SK-N-SH (cell line): ENCODE measurements at regions not wholly inside any gene's neighbourhood (a gene's known extent, or its start where the extent isn't known, plus 50 kb on each side); places are given as distances from the start of the nearest gene placed in this dataset.

ENCODE experiments used
- CTCF ChIA-PET: fragments of 300-600, 350-600 bp; formaldehyde crosslinking; extraction: SDS; loops from one replicate; lab custom pipeline; 2021; lab: Yijun Ruan, JAX
- POLR2A ChIA-PET: fragments of 350-600 bp; sonication (Branson Sonifier 250); formaldehyde crosslinking; extraction: SDS; loops from one replicate; lab custom pipeline; 2020; ENCODE audit warnings: antibody characterized with exemption, inconsistent platforms; lab: Yijun Ruan, JAX
- DNase-seq: peaks from one replicate; pipeline ENCODE4 v3.0.0; 2012
- H2AFZ ChIP-seq: fragments of 200-600 bp; sonication (generic); 2 replicates; pipeline ENCODE4 v1.8.1; 2016; ENCODE audit warnings: antibody characterized with exemption, mild to moderate bottlenecking, low read depth
- H3F3A ChIP-seq: fragments of 200-600 bp; sonication (generic); replicated peaks from 2 replicates; pipeline ENCODE3; 2016; ENCODE audit warnings: antibody characterized with exemption, mild to moderate bottlenecking; ENCODE audit not compliant: insufficient read depth
- H3K27ac ChIP-seq, 2 experiments: fragments of 200-500 bp in 1 of 2; fragments of 200-600 bp in 1 of 2; sonication (Bioruptor generic) in 1 of 2; sonication (generic), shearing (Covaris generic) in 1 of 2; 2 replicates each; pipeline versions ENCODE4 v1.5.1 to v1.6.1; 2014 to 2016; ENCODE audit warnings: low read depth in 2 of 2, inconsistent platforms in 1 of 2, low read length in 1 of 2, mild to moderate bottlenecking in 1 of 2, mixed read lengths in 1 of 2
- H3K27me3 ChIP-seq: fragments of 200-600 bp; sonication (generic), shearing (Covaris generic); 2 replicates; pipeline ENCODE4 v1.6.1; 2016; ENCODE audit warnings: mixed run types; ENCODE audit not compliant: insufficient read depth
- H3K36me3 ChIP-seq, 2 experiments: fragments of 200-500 bp in 1 of 2; fragments of 200-600 bp in 1 of 2; sonication (Bioruptor generic) in 1 of 2; sonication (generic) in 1 of 2; replicated peaks in 1 of 2; 2 replicates each; pipeline versions ENCODE3 to v1.5.1; 2014 to 2016; ENCODE audit warnings: low read length in 1 of 2, mild to moderate bottlenecking in 1 of 2; ENCODE audit not compliant: insufficient read depth in 2 of 2, control insufficient read depth in 1 of 2
- H3K4me1 ChIP-seq, 2 experiments: fragments of 200-500 bp in 1 of 2; fragments of 200-600 bp in 1 of 2; sonication (Bioruptor generic) in 1 of 2; sonication (generic), shearing (Covaris generic) in 1 of 2; 2 replicates each; pipeline versions ENCODE4 v1.5.1 to v1.6.1; 2014 to 2016; ENCODE audit warnings: low read depth in 1 of 2, low read length in 1 of 2, mixed run types in 1 of 2; ENCODE audit not compliant: insufficient read depth in 2 of 2, control insufficient read depth in 1 of 2
- H3K4me2 ChIP-seq: fragments of 200-600 bp; sonication (generic), shearing (Covaris generic); 2 replicates; pipeline ENCODE4 v1.6.1; 2017; ENCODE audit warnings: mixed run types
- H3K4me3 ChIP-seq, 2 experiments: fragments of 200-500 bp in 1 of 2; fragments of 200-600 bp in 1 of 2; sonication (Bioruptor generic) in 1 of 2; sonication (generic), shearing (Covaris generic) in 1 of 2; 2 replicates each; pipeline versions ENCODE4 v1.5.1 to v1.8.1; 2014 to 2016; ENCODE audit warnings: low read depth in 2 of 2, inconsistent platforms in 1 of 2, low read length in 1 of 2, mild to moderate bottlenecking in 1 of 2, mixed read lengths in 1 of 2, moderate library complexity in 1 of 2
- H3K79me2 ChIP-seq: fragments of 200-600 bp; sonication (generic); 2 replicates; pipeline ENCODE4 v1.8.1; 2017; ENCODE audit warnings: mild to moderate bottlenecking; ENCODE audit not compliant: insufficient read depth
- H3K9ac ChIP-seq: fragments of 200-600 bp; sonication (generic); 2 replicates; pipeline ENCODE4 v1.6.1; 2017; ENCODE audit warnings: mixed run types
- H3K9me2 ChIP-seq: fragments of 200-600 bp; sonication (generic); 2 replicates; pipeline ENCODE4 v1.6.1; 2017; ENCODE audit warnings: mixed run types
- H3K9me3 ChIP-seq: fragments of 200-600 bp; sonication (generic); 2 replicates; pipeline ENCODE4 v1.6.1; 2017; ENCODE audit warnings: mixed run types, mild to moderate bottlenecking, moderate library complexity
- H4K20me1 ChIP-seq: fragments of 200-600 bp; sonication (generic); 2 replicates; pipeline ENCODE4 v1.6.1; 2017; ENCODE audit warnings: mild to moderate bottlenecking, mixed run types; ENCODE audit not compliant: insufficient read depth
- CHD2 ChIP-seq: fragments of 150-350 bp; IDR thresholded peaks from 2 replicates; pipeline ENCODE4 v1.6.1; 2018; ENCODE audit warnings: low read length; ENCODE audit not compliant: partially characterized antibody
- EP300 ChIP-seq, 2 experiments: IDR thresholded peaks; 2 replicates each; pipeline versions ENCODE4 v1.4.0 to v1.6.1; 2012; ENCODE audit warnings: borderline replicate concordance in 1 of 2, low read depth in 1 of 2, low read length in 1 of 2
- EZH2phosphoT487 ChIP-seq: fragments of 200-600 bp; sonication (generic); IDR thresholded peaks from 2 replicates; pipeline ENCODE4 v1.6.1; 2017; ENCODE audit warnings: low read depth, mixed run types, mild to moderate bottlenecking, antibody characterized with exemption, moderate library complexity, borderline replicate concordance
- FOSL2 ChIP-seq: IDR thresholded peaks from 2 replicates; pipeline ENCODE4 v1.4.0; 2012; ENCODE audit warnings: low read depth, mild to moderate bottlenecking, moderate library complexity, borderline replicate concordance
- FOXJ3 ChIP-seq: sonication (generic); formaldehyde crosslinking; IDR thresholded peaks from 2 replicates; pipeline ENCODE4 v1.5.1; 2020; ENCODE audit warnings: mild to moderate bottlenecking, missing genetic modification reagents
- FOXM1 ChIP-seq: IDR thresholded peaks from 2 replicates; pipeline ENCODE4 v1.4.0; 2012; ENCODE audit warnings: low read depth, mild to moderate bottlenecking
- GABPA ChIP-seq: IDR thresholded peaks from 2 replicates; pipeline ENCODE4 v1.4.0; 2012; ENCODE audit warnings: low read depth, mild to moderate bottlenecking
- GATA2 ChIP-seq: sonication (generic); formaldehyde crosslinking; IDR thresholded peaks from 2 replicates; pipeline ENCODE4 v1.5.0; 2020; ENCODE audit warnings: mild to moderate bottlenecking, missing genetic modification reagents
- JUND ChIP-seq: IDR thresholded peaks from 2 replicates; pipeline ENCODE4 v1.4.0; 2012
- MEF2A ChIP-seq: IDR thresholded peaks from 2 replicates; pipeline ENCODE4 v1.4.0; 2012; ENCODE audit warnings: low read depth, borderline replicate concordance
- MXI1 ChIP-seq: IDR thresholded peaks from 2 replicates; pipeline ENCODE4 v1.6.1; 2012; ENCODE audit warnings: mild to moderate bottlenecking, low read depth, low read length, improper control_type of control experiment
- RAD21 ChIP-seq: IDR thresholded peaks from 2 replicates; pipeline ENCODE4 v1.6.1; 2012; ENCODE audit warnings: mild to moderate bottlenecking, low read length
- SMC3 ChIP-seq: IDR thresholded peaks from 2 replicates; pipeline ENCODE4 v1.6.1; 2012; ENCODE audit warnings: low read depth, low read length, improper control_type of control experiment
- TEAD4 ChIP-seq: IDR thresholded peaks from 2 replicates; pipeline ENCODE4 v1.4.0; 2012; ENCODE audit warnings: mild to moderate bottlenecking, borderline replicate concordance; ENCODE audit not compliant: insufficient read depth
- WGBS: methylation state at CpG from one replicate; pipeline ENCODE4 v1.1.6; 2017; ENCODE audit warnings: low lambda C conversion rate; 5-methylcytosine and 5-hydroxymethylcytosine counted together
- TF ChIP-seq, protein P1 (sequence below): IDR thresholded peaks from 2 replicates; pipeline ENCODE4; 2012
- TF ChIP-seq, protein P2 (sequence below): fragments of 150-350 bp; IDR thresholded peaks from 2 replicates; pipeline ENCODE4 v1.6.1; 2016; ENCODE audit warnings: mild to moderate bottlenecking, low read depth, low read length
- TF ChIP-seq, protein P3 (sequence below): fragments of 200-600 bp; sonication (generic); IDR thresholded peaks from 2 replicates; pipeline ENCODE4 v1.6.1; 2017; ENCODE audit warnings: antibody characterized with exemption, mild to moderate bottlenecking, moderate library complexity

DNA sequence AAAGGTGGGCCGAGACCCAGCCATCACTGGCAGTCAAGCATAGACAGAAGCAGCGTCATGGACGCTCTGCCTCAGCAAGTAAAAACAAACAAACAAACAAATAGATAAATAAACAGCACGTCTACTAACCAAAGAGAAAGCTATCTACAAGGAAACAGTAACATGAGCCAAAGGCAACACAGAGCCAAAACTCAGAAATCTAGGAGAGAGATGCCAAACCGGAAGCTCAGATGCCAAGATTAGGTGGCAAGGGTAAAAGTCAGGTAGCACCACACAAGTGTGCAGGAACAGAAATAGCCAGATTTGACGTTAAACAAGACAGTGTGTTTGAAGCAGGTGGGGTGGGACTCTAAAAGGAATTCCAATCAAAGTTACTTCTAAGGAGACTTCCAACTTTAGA lies 448.3 kb upstream of the NFIA start:
- no peaks in the 10 kb centered on the region for H4K20me1 ChIP-seq
- DNase-seq = no peak
- ChIA-PET POLR2A (no interaction called here), CTCF (interaction anchor here (0.5 to 1.3 kb wide), 2 partner anchors 16 to 556 kb away, joined by 3 to 4 read pairs; no protein-coding TSS in a partner anchor)
- no peaks in the 10 kb centered on the region for H3K27me3 ChIP-seq
- WGBS = 44% methylated on average over 6 of the region's 6 CpGs
- no peak overlapping the region for H3K9ac ChIP-seq
- H2AFZ ChIP-seq = no peak overlapping the region
- H3K4me1 ChIP-seq = peaks cover 0 to 8% of the 10 kb centered on the region in 2 experiments; a peak in 2 of 4 replicates
- TF ChIP-seq TEAD4 = no peak
- no peak overlapping the region for H3K4me3 ChIP-seq
- H3K36me3 ChIP-seq = no peaks in the 10 kb centered on the region
- H3K4me2 ChIP-seq = no peak overlapping the region
- no peaks in the 10 kb centered on the region for H3F3A ChIP-seq
- no peaks in the 10 kb centered on the region for H3K9me3 ChIP-seq
- H3K79me2 ChIP-seq = no peaks in the 10 kb centered on the region
- H3K27ac ChIP-seq = no peak overlapping the region
- H3K9me2 ChIP-seq = no peaks in the 10 kb centered on the region

DNA sequence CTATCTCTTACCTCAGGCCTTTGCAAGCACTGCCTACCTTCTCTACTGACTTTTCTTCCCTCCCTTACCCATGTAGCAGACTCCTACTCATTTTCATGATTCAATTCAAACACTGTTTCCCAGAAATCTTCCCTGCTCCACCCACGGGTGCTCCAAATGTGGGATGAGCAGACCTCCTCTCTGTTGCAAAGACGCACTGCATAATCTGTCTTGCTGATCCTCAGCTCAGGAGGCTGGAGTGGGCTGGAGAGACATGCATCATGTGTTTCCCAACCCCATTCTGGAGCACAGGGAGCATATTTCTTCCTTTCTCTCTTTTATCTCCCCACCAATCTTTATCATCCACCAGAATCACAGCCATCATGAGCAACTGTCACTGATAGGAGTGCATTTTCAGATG lies 459.9 kb upstream of the NFIA start:
- ChIA-PET CTCF (no interaction called here), POLR2A (no interaction called here)
- no peaks in the 10 kb centered on the region for H4K20me1 ChIP-seq
- H3K9me3 ChIP-seq = no peaks in the 10 kb centered on the region
- no peaks in the 10 kb centered on the region for H3K9me2 ChIP-seq
- no peak overlapping the region for H3K9ac ChIP-seq
- H3F3A ChIP-seq = no peaks in the 10 kb centered on the region
- no peak overlapping the region for H3K4me2 ChIP-seq
- TF ChIP-seq SMC3 = no peak
- TF ChIP-seq MXI1 = no peak
- no peak for TF ChIP-seq EZH2phosphoT487
- TF ChIP-seq FOXM1 = no peak
- no peak for TF ChIP-seq MEF2A
- TF ChIP-seq JUND = no peak
- TF ChIP-seq EP300 (IDR thresholded peaks at IDR 0.05; ENCODE audit: borderline replicate concordance in 1 of 2, low read depth in 1 of 2, low read length in 1 of 2) = no peak
- TF ChIP-seq, protein P1, sequence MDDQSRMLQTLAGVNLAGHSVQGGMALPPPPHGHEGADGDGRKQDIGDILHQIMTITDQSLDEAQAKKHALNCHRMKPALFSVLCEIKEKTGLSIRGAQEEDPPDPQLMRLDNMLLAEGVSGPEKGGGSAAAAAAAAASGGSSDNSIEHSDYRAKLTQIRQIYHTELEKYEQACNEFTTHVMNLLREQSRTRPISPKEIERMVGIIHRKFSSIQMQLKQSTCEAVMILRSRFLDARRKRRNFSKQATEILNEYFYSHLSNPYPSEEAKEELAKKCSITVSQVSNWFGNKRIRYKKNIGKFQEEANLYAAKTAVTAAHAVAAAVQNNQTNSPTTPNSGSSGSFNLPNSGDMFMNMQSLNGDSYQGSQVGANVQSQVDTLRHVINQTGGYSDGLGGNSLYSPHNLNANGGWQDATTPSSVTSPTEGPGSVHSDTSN = no peak
- no peaks in the 10 kb centered on the region for H3K36me3 ChIP-seq
- no peak overlapping the region for H3K4me3 ChIP-seq
- WGBS = 44% methylated on average over 2 of the region's 2 CpGs
- H3K27ac ChIP-seq = no peak overlapping the region
- DNase-seq = no peak
- H2AFZ ChIP-seq = no peak overlapping the region
- no peaks in the 10 kb centered on the region for H3K27me3 ChIP-seq
- H3K4me1 ChIP-seq = peaks cover 0 to 10% of the 10 kb centered on the region in 2 experiments; a peak in 2 of 4 replicates
- no peaks in the 10 kb centered on the region for H3K79me2 ChIP-seq

DNA sequence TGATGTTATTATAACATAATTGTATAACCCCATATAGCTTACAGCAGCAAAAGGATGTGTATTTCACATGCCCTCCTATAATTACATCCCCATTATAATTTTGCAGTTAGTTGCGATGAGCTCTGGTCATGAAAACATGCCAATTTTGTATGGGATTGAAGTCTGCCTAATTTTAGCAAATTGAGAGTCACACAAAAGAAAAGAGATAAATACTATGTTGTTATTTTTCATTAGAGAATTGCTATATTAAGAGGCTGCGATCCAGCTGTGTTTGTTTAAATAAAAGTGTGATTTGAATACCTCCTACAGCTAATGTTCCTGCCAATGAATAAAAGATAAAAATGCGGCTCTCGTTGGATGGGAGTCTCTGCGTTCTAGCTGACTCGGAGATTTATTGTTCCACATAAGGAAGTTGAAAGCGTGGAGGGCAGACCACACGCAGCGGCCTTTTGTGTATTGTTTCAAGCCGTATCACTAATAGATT lies 461.0 kb upstream of the NFIA start:
- Histone ChIP-seq H3K9me3 (no peaks in the 10 kb centered on the region), H3K4me1 (peaks cover 0 to 10% of the 10 kb centered on the region in 2 experiments; a peak in 2 of 4 replicates), H3K4me3 (no peak overlapping the region), H4K20me1 (no peaks in the 10 kb centered on the region), H3K9ac (no peak overlapping the region), H3K4me2 (no peak overlapping the region), H3K79me2 (no peaks in the 10 kb centered on the region), H3K27ac (peak overlapping the region in 1 of 2 experiments; percentile 47; a peak in 2 of 4 replicates), H2AFZ (no peak overlapping the region), H3K9me2 (no peaks in the 10 kb centered on the region), H3F3A (no peaks in the 10 kb centered on the region), H3K27me3 (no peaks in the 10 kb centered on the region), H3K36me3 (no peaks in the 10 kb centered on the region)
- 44% methylated on average over 10 of the region's 10 CpGs for WGBS
- ChIA-PET CTCF (interaction anchor here (0.6 kb wide), 1 partner anchor 29 kb away, joined by 3 read pairs; no protein-coding TSS in a partner anchor), POLR2A (interaction anchor here (0.6 kb wide), 1 partner anchor 903 kb away, joined by 3 read pairs; no protein-coding TSS in a partner anchor)
- DNase-seq = peak; percentile 11
- TF ChIP-seq CHD2 (no peak), MXI1 (no peak), GATA2 (CRISPR knock-in tag) (no peak), SMC3 (no peak), RAD21 (no peak), FOXJ3 (CRISPR knock-in tag) (no peak), JUND (no peak), FOSL2 (no peak), GABPA (no peak)
- TF ChIP-seq, protein P2, sequence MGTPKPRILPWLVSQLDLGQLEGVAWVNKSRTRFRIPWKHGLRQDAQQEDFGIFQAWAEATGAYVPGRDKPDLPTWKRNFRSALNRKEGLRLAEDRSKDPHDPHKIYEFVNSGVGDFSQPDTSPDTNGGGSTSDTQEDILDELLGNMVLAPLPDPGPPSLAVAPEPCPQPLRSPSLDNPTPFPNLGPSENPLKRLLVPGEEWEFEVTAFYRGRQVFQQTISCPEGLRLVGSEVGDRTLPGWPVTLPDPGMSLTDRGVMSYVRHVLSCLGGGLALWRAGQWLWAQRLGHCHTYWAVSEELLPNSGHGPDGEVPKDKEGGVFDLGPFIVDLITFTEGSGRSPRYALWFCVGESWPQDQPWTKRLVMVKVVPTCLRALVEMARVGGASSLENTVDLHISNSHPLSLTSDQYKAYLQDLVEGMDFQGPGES = no peak
- TF ChIP-seq, protein P3, sequence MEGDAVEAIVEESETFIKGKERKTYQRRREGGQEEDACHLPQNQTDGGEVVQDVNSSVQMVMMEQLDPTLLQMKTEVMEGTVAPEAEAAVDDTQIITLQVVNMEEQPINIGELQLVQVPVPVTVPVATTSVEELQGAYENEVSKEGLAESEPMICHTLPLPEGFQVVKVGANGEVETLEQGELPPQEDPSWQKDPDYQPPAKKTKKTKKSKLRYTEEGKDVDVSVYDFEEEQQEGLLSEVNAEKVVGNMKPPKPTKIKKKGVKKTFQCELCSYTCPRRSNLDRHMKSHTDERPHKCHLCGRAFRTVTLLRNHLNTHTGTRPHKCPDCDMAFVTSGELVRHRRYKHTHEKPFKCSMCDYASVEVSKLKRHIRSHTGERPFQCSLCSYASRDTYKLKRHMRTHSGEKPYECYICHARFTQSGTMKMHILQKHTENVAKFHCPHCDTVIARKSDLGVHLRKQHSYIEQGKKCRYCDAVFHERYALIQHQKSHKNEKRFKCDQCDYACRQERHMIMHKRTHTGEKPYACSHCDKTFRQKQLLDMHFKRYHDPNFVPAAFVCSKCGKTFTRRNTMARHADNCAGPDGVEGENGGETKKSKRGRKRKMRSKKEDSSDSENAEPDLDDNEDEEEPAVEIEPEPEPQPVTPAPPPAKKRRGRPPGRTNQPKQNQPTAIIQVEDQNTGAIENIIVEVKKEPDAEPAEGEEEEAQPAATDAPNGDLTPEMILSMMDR = no peak
- TF ChIP-seq, protein P1 = no peak
